ENCODE measurements at regions not wholly inside any gene's neighbourhood (a gene's known extent, or its start where the extent isn't known, plus 50 kb on each side); places are given as distances from the start of the nearest gene placed in this dataset.
A peak's percentile ranks its signal among the peaks of the same experiment; 100 is the strongest.

- Histone ChIP-seq H3K27ac (ENCODE audit: insufficient read depth, low read depth, low read length) (no peak overlapping the region), H3K9ac (replicated peaks; ENCODE audit: extremely low read depth, insufficient read depth, low read length) (no peak overlapping the region), H4K20me1 (replicated peaks; ENCODE audit: control insufficient read depth, extremely low read depth, insufficient read depth, low read length) (no peaks in the 10 kb centered on the region), H3K36me3 (ENCODE audit: control insufficient read depth in 2 of 2, extremely low read depth in 1 of 2, insufficient read depth in 2 of 2, low read length in 2 of 2) (no peaks in the 10 kb centered on the region), H3K79me2 (ENCODE audit: control insufficient read depth, insufficient read depth, low read length) (no peaks in the 10 kb centered on the region), H3K4me1 (ENCODE audit: control insufficient read depth, extremely low read depth, insufficient read depth, low read length) (no peaks in the 10 kb centered on the region), H3K4me2 (ENCODE audit: insufficient read depth, low read length) (no peak overlapping the region), H3K9me1 (replicated peaks; ENCODE audit: control insufficient read depth, extremely low read depth, insufficient read depth, low read length) (no peaks in the 10 kb centered on the region), H3K27me3 (ENCODE audit: control insufficient read depth in 2 of 2, insufficient read depth in 2 of 2, low read length in 2 of 2) (peaks cover 19 to 22% of the 10 kb centered on the region in 2 experiments), H3K4me3 (replicated peaks in 1 of 3; ENCODE audit: insufficient read depth in 1 of 3, low read depth in 1 of 3, low read length in 3 of 3) (no peak overlapping the region), H2AFZ (ENCODE audit: low read depth, low read length) (no peak overlapping the region), H3K9me3 (replicated peaks; ENCODE audit: control insufficient read depth, insufficient read depth, low read length) (no peaks in the 10 kb centered on the region)
- ChIA-PET POLR2A (no interaction called here), CTCF (interaction anchor here (0.9 to 2.9 kb wide), 15 partner anchors 9 to 399 kb away, joined by 3 to 58 read pairs (median 4); partner anchors contain the start of gene SLC7A1)
- dilution Hi-C loops (cut with MboI; ENCODE audit: extremely low pct_ligation_motif_present, low sequenced_read_pairs) (loop anchor here (25.0 kb wide), 1 partner anchor 252 kb away; no protein-coding TSS in a partner anchor), intact Hi-C loops (cut with micrococcal nuclease) (loop anchor here (1.0 kb wide), 1 partner anchor 206 kb away; no protein-coding TSS in a partner anchor)
- FAIRE-seq (peak; percentile 56), DNase-seq (ENCODE audit: low read depth, low spot score) (peak; percentile 22)
- TF ChIP-seq JUN (IDR thresholded peaks at IDR 0.05; ENCODE audit: borderline replicate concordance, insufficient read depth, insufficient read length, low read depth) = no peak
- TF ChIP-seq, protein P1, sequence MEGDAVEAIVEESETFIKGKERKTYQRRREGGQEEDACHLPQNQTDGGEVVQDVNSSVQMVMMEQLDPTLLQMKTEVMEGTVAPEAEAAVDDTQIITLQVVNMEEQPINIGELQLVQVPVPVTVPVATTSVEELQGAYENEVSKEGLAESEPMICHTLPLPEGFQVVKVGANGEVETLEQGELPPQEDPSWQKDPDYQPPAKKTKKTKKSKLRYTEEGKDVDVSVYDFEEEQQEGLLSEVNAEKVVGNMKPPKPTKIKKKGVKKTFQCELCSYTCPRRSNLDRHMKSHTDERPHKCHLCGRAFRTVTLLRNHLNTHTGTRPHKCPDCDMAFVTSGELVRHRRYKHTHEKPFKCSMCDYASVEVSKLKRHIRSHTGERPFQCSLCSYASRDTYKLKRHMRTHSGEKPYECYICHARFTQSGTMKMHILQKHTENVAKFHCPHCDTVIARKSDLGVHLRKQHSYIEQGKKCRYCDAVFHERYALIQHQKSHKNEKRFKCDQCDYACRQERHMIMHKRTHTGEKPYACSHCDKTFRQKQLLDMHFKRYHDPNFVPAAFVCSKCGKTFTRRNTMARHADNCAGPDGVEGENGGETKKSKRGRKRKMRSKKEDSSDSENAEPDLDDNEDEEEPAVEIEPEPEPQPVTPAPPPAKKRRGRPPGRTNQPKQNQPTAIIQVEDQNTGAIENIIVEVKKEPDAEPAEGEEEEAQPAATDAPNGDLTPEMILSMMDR (IDR thresholded peaks at IDR 0.05; ENCODE audit: extremely low read depth in 1 of 2, insufficient read depth in 1 of 2, low read depth in 1 of 2, low read length in 2 of 2) = peak; percentile 55 to 76
- TF ChIP-seq MYC (IDR thresholded peaks at IDR 0.05; ENCODE audit: low read depth, low read length) = no peak
- no peak for TF ChIP-seq FOS (IDR thresholded peaks at IDR 0.05; ENCODE audit: borderline replicate concordance, insufficient read depth, low read length)
- no peak for TF ChIP-seq GATA2 (IDR thresholded peaks at IDR 0.05; ENCODE audit: insufficient read depth, insufficient read length, low read depth, low read length)
- TF ChIP-seq, protein P2, sequence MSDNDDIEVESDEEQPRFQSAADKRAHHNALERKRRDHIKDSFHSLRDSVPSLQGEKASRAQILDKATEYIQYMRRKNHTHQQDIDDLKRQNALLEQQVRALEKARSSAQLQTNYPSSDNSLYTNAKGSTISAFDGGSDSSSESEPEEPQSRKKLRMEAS (IDR thresholded peaks at IDR 0.05; ENCODE audit: insufficient read depth, insufficient read length) = no peak
- no peak for TF ChIP-seq POLR2AphosphoS5 (IDR thresholded peaks at IDR 0.05; ENCODE audit: insufficient read depth, low read depth, low read length)
- TF ChIP-seq POLR2A (IDR thresholded peaks at IDR 0.05; ENCODE audit: low read depth, low read length) = no peak
- TF ChIP-seq EZH2 (IDR thresholded peaks at IDR 0.05; ENCODE audit: borderline replicate concordance, low read depth, low read length, severe bottlenecking) = no peak
- BruUV-seq (replicated peaks) = no TSS peak
These were observed 118.4 kb upstream of the SLC7A1 start for GRCh38 chr13:29713839-29714238.
